HEK293 (cell line): ENCODE measurements at regions not wholly inside any gene's neighbourhood (a gene's known extent, or its start where the extent isn't known, plus 50 kb on each side); places are given as distances from the start of the nearest gene placed in this dataset.

Experiments
- CTCF ChIA-PET: fragments of 350-600 bp; formaldehyde crosslinking; extraction: SDS; loops from one replicate; lab custom pipeline; 2021; ENCODE audit warnings: antibody characterized with exemption; lab: Yijun Ruan, JAX
- POLR2A ChIA-PET: fragments of 300-600 bp; formaldehyde crosslinking; extraction: SDS; loops from one replicate; lab custom pipeline; 2020; ENCODE audit warnings: antibody characterized with exemption, inconsistent platforms; lab: Yijun Ruan, JAX
- H3K27ac ChIP-seq: fragments of 200-500 bp; sonication (Bioruptor generic); 2 replicates; pipeline ENCODE4 v1.5.1; 2014; ENCODE audit warnings: low read depth, low read length, control low read depth, inconsistent platforms; ENCODE audit errors: extremely low read depth
- H3K36me3 ChIP-seq, 2 experiments: fragments of 200-500 bp in 1 of 2; sonication (Bioruptor generic) in 1 of 2; 1 replicate in 1 of 2; 2 replicates in 1 of 2; pipeline ENCODE4 v1.5.1; 2014 to 2017; ENCODE audit warnings: inconsistent platforms in 2 of 2, low read length in 2 of 2; ENCODE audit not compliant: control insufficient read depth in 2 of 2, insufficient read depth in 1 of 2
- H3K4me1 ChIP-seq: fragments of 200-500 bp; sonication (Bioruptor generic); 2 replicates; pipeline ENCODE4 v1.5.1; 2014; ENCODE audit warnings: mild to moderate bottlenecking, low read length, inconsistent platforms; ENCODE audit not compliant: control insufficient read depth, insufficient read depth
- H3K4me3 ChIP-seq: 2 replicates; pipeline ENCODE4 v1.5.1; 2011; ENCODE audit warnings: low read depth, mild to moderate bottlenecking, control low read depth, low read length, moderate library complexity
- H3K9me3 ChIP-seq: fragments of 200-500 bp; sonication (Bioruptor generic); 2 replicates; pipeline ENCODE4 v1.5.1; 2014; ENCODE audit warnings: low read depth, low read length, inconsistent platforms; ENCODE audit not compliant: control insufficient read depth, insufficient read depth
- IKZF3 ChIP-seq: fragments of 450-650 bp; IDR thresholded peaks from 2 replicates; pipeline ENCODE4 v1.5.0; 2018; ENCODE audit warnings: missing biosample characterization, mild to moderate bottlenecking, missing genetic modification characterization, moderate library complexity
- MEIS1 ChIP-seq: sonication (generic); formaldehyde crosslinking; IDR thresholded peaks from 2 replicates; pipeline ENCODE4 v1.8.1; 2022; ENCODE audit warnings: missing genetic modification reagents, mild to moderate bottlenecking, borderline replicate concordance
- PBX3 ChIP-seq: sonication (generic); formaldehyde crosslinking; IDR thresholded peaks from 2 replicates; pipeline ENCODE4 v1.8.1; 2022; ENCODE audit warnings: mild to moderate bottlenecking, moderate library complexity, missing genetic modification reagents
- REPIN1 ChIP-seq: fragments of 450-650 bp; formaldehyde crosslinking; IDR thresholded peaks from 2 replicates; pipeline ENCODE4 v1.5.1; 2017; ENCODE audit warnings: missing biosample characterization, missing genetic modification characterization, low read depth
- SALL2 ChIP-seq: fragments of 450-650 bp; formaldehyde crosslinking; IDR thresholded peaks from 2 replicates; pipeline ENCODE4 v1.5.0; 2017; ENCODE audit warnings: missing biosample characterization, mild to moderate bottlenecking, missing genetic modification characterization, borderline replicate concordance
- TCF7L2 ChIP-seq: IDR thresholded peaks from 2 replicates; pipeline ENCODE4 v1.6.1; 2011; ENCODE audit warnings: low read depth, mild to moderate bottlenecking, inconsistent platforms, low read length, moderate library complexity, borderline replicate concordance
- ZBTB10 ChIP-seq: fragments of 450-650 bp; formaldehyde crosslinking; IDR thresholded peaks from 2 replicates; pipeline ENCODE4 v1.5.1; 2016; ENCODE audit warnings: missing biosample characterization, missing genetic modification characterization
- ZEB2 ChIP-seq: fragments of 450-650 bp; formaldehyde crosslinking; IDR thresholded peaks from 2 replicates; pipeline ENCODE4 v1.5.1; 2016; ENCODE audit warnings: missing biosample characterization, missing genetic modification characterization
- ZNF140 ChIP-seq: fragments of 450-650 bp; formaldehyde crosslinking; IDR thresholded peaks from 2 replicates; pipeline ENCODE4 v1.5.1; 2016; ENCODE audit warnings: missing biosample characterization, missing genetic modification characterization
- ZNF175 ChIP-seq: fragments of 450-650 bp; formaldehyde crosslinking; IDR thresholded peaks from 2 replicates; pipeline ENCODE4 v1.5.1; 2016; ENCODE audit warnings: missing biosample characterization, missing genetic modification characterization
- ZNF18 ChIP-seq: fragments of 450-650 bp; formaldehyde crosslinking; IDR thresholded peaks from 2 replicates; pipeline ENCODE4 v1.5.1; 2016; ENCODE audit warnings: missing biosample characterization, missing genetic modification characterization
- ZNF2 ChIP-seq: fragments of 450-650 bp; formaldehyde crosslinking; IDR thresholded peaks from 2 replicates; pipeline ENCODE4 v1.5.1; 2016; ENCODE audit warnings: missing biosample characterization, missing genetic modification characterization
- ZNF214 ChIP-seq: fragments of 450-650 bp; formaldehyde crosslinking; IDR thresholded peaks from 2 replicates; pipeline ENCODE4 v1.5.1; 2017; ENCODE audit warnings: missing biosample characterization, mild to moderate bottlenecking, missing genetic modification characterization, borderline replicate concordance
- ZNF274 ChIP-seq, 2 experiments: fragments of 200-500 bp in 1 of 2; fragments of 450-650 bp in 1 of 2; sonication (Bioruptor generic) in 1 of 2; formaldehyde crosslinking in 1 of 2; IDR thresholded peaks; 2 replicates each; pipeline versions ENCODE4 v1.5.1 to v1.6.1; 2014 to 2016; ENCODE audit warnings: borderline replicate concordance in 1 of 2, inconsistent platforms in 1 of 2, low read length in 1 of 2, missing biosample characterization in 1 of 2, missing genetic modification characterization in 1 of 2
- ZNF302 ChIP-seq: fragments of 450-650 bp; formaldehyde crosslinking; IDR thresholded peaks from 2 replicates; pipeline ENCODE4 v1.5.1; 2016; ENCODE audit warnings: missing biosample characterization, missing genetic modification characterization, low read depth
- ZNF513 ChIP-seq: fragments of 450-650 bp; IDR thresholded peaks from 2 replicates; pipeline ENCODE4 v1.5.1; 2018; ENCODE audit warnings: missing biosample characterization, missing genetic modification characterization
- ZNF670 ChIP-seq: fragments of 450-650 bp; formaldehyde crosslinking; IDR thresholded peaks from 2 replicates; pipeline ENCODE4 v1.5.1; 2016; ENCODE audit warnings: missing biosample characterization, missing genetic modification characterization, low read depth
- ZNF792 ChIP-seq: fragments of 450-650 bp; formaldehyde crosslinking; IDR thresholded peaks from 2 replicates; pipeline ENCODE4 v1.5.1; 2016; ENCODE audit warnings: missing biosample characterization, missing genetic modification characterization
- TF ChIP-seq, protein P1 (sequence below): fragments of 450-650 bp; formaldehyde crosslinking; IDR thresholded peaks from 2 replicates; pipeline ENCODE4 v1.5.1; 2017; ENCODE audit warnings: missing biosample characterization, missing genetic modification characterization

DNA sequence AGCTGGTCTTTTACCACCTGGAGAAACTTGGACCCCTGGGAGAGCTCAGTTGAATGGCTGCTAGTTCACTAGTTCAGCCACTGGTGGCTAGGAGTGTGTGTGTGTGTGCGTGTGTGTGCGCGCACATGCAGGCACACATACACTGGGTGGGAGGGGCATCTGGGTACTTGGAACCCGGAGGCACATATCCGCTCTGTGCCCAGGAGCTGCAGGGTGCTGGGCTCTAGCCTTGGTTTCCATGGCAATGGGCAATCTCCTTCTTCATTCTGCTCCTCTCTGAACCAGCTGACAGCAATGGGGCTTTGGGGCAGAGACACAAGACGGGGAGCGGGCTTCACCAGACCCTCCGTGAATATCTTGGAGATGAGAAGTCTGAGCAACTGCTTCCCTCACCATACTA lies 87.1 kb upstream of the DISP3 start (continued):
- TF ChIP-seq ZBTB10 (tag by site-specific recombination) (no peak), ZNF140 (tag by site-specific recombination) (no peak), ZNF792 (tag by site-specific recombination) (no peak)
- TF ChIP-seq, all 188 proteins: peak for 0

GRCh38 chr1:11394592-11395245 lies 84.2 kb upstream of the DISP3 start:
- POLR2A ChIA-PET, result no interaction called here
- H3K4me3 ChIP-seq, result no peak overlapping the region
- H3K36me3 ChIP-seq, result no peaks in the 10 kb centered on the region
- no peaks in the 10 kb centered on the region for H3K4me1 ChIP-seq
- TF ChIP-seq ZNF2 (tag by site-specific recombination) (no peak), PBX3 (CRISPR knock-in tag) (no peak), ZNF214 (tag by site-specific recombination) (no peak), TCF7L2 (no peak), ZNF513 (tag by site-specific recombination) (no peak)
- TF ChIP-seq, protein P1, sequence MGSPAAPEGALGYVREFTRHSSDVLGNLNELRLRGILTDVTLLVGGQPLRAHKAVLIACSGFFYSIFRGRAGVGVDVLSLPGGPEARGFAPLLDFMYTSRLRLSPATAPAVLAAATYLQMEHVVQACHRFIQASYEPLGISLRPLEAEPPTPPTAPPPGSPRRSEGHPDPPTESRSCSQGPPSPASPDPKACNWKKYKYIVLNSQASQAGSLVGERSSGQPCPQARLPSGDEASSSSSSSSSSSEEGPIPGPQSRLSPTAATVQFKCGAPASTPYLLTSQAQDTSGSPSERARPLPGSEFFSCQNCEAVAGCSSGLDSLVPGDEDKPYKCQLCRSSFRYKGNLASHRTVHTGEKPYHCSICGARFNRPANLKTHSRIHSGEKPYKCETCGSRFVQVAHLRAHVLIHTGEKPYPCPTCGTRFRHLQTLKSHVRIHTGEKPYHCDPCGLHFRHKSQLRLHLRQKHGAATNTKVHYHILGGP (tag by site-specific recombination), result peak; percentile 79
- no peak overlapping the region for H3K27ac ChIP-seq
- CTCF ChIA-PET, result interaction anchor here (0.7 kb wide), 1 partner anchor 15 kb away, joined by 4 read pairs; no protein-coding TSS in a partner anchor
- no peaks in the 10 kb centered on the region for H3K9me3 ChIP-seq

- no peaks in the 10 kb centered on the region for H3K36me3 ChIP-seq
- no peaks in the 10 kb centered on the region for H3K4me1 ChIP-seq
- no peak overlapping the region for H3K27ac ChIP-seq
- ChIA-PET POLR2A (no interaction called here), CTCF (no interaction called here)
- H3K9me3 ChIP-seq, result no peaks in the 10 kb centered on the region
- H3K4me3 ChIP-seq, result no peak overlapping the region
- TF ChIP-seq ZNF18 (tag by site-specific recombination) (no peak), REPIN1 (no peak), ZNF670 (tag by site-specific recombination) (no peak), ZNF274 (IDR thresholded peaks at IDR 0.05; ENCODE audit: low read length) (no peak), ZNF274 (tag by site-specific recombination; IDR thresholded peaks at IDR 0.05; ENCODE audit: borderline replicate concordance) (no peak), IKZF3 (no peak), ZNF175 (tag by site-specific recombination) (no peak), ZBTB10 (tag by site-specific recombination) (no peak), ZEB2 (tag by site-specific recombination) (no peak), MEIS1 (no peak), ZNF302 (tag by site-specific recombination) (no peak), SALL2 (tag by site-specific recombination) (no peak)
Measured at GRCh38 chr1:11395616-11396015, 83.3 kb upstream of the DISP3 start.
